ENCODE measurements at regions not wholly inside any gene's neighbourhood (a gene's known extent, or its start where the extent isn't known, plus 50 kb on each side); places are given as distances from the start of the nearest gene placed in this dataset.

DNA sequence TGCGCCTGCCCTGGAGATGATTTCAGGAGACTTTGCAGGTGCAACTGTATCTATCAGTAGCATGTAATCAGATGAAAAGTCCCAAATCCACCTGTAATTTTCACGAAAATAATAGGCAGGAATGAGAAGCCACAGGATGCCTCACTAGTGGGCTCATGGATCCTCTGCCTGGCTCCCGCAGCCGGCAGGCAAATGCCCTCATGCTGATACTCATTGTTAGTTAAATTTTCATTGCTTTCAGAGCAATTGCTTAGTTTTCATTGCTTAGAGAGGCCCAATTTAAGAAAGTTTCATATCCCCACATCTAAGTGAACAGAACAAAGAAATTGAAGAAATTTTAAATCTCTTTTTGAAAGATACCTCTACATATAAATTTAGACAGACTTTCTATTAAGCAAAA is 57.6 kb upstream of the CTDP1 start:
- Histone ChIP-seq H3K4me3 (replicated peaks in 1 of 3) (no peak overlapping the region), H3K9me3 (no peaks in the 10 kb centered on the region), H3K36me3 (no peaks in the 10 kb centered on the region), H3K27me3 (no peaks in the 10 kb centered on the region), H3K27ac (no peak overlapping the region), H3K4me1 (peaks cover 5 to 9% of the 10 kb centered on the region in 2 donors)
- no peak for TF ChIP-seq POLR2A (IDR thresholded peaks at IDR 0.05)
- TF ChIP-seq, protein P1, sequence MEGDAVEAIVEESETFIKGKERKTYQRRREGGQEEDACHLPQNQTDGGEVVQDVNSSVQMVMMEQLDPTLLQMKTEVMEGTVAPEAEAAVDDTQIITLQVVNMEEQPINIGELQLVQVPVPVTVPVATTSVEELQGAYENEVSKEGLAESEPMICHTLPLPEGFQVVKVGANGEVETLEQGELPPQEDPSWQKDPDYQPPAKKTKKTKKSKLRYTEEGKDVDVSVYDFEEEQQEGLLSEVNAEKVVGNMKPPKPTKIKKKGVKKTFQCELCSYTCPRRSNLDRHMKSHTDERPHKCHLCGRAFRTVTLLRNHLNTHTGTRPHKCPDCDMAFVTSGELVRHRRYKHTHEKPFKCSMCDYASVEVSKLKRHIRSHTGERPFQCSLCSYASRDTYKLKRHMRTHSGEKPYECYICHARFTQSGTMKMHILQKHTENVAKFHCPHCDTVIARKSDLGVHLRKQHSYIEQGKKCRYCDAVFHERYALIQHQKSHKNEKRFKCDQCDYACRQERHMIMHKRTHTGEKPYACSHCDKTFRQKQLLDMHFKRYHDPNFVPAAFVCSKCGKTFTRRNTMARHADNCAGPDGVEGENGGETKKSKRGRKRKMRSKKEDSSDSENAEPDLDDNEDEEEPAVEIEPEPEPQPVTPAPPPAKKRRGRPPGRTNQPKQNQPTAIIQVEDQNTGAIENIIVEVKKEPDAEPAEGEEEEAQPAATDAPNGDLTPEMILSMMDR (IDR thresholded peaks at IDR 0.05): no peak
- intact Hi-C loops (cut with DNase I): no loop called here
- WGBS, 2 donors: 83 to 84% methylated on average over 4 of the region's 4 CpGs
- no peak for DNase-seq

DNA sequence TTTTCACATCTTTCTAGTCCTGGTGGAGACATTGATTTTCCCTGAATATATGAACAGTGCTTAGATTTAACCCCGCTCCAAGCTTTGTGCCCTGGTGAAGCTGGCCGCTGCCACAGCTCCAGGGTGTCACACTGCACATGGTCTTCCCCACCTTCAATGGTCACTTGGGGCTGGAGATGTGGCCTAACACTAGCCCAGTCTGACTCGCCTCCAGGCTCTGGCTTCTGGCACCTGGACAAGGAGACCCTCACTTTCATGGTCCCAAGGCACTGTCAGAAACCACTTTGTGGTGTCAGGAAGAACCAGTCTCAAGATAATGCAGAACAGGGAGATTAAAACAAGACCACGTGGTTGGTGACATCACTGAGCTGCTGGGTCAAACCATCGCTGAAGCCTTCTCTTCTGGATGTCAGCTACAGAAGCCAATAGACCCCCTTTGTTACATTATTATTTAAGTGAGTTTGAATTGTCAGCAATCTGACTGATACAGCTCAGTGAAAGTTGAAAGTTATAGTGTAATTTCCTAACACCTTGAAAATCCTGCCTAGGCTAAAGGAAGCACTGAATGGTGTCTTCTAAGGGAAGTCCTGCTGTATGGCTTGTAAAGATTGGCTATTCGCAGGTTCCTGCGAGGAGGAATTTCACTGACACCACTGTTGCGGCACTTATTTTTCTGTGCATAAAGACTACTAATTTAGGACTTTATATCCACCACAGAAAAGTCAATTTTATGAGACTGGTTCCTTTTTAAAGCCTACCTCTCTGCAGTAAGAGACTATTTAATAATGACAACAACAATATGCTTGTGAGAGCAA is 55.0 kb upstream of the CTDP1 start:
- H3K9me3 ChIP-seq: no peaks in the 10 kb centered on the region
- TF ChIP-seq, protein P1 (IDR thresholded peaks at IDR 0.05): no peak
- no peak for TF ChIP-seq POLR2A (IDR thresholded peaks at IDR 0.05)
- H3K4me3 ChIP-seq (replicated peaks in 1 of 3): no peak overlapping the region
- no peak overlapping the region for H3K27ac ChIP-seq
- H3K27me3 ChIP-seq: no peaks in the 10 kb centered on the region
- WGBS, 2 donors: 74 to 80% methylated on average over 8 of the region's 8 CpGs
- peaks cover 5 to 8% of the 10 kb centered on the region in 2 donors for H3K4me1 ChIP-seq
- intact Hi-C loops (cut with DNase I): no loop called here
- H3K36me3 ChIP-seq: no peaks in the 10 kb centered on the region
- DNase-seq: no peak

DNA sequence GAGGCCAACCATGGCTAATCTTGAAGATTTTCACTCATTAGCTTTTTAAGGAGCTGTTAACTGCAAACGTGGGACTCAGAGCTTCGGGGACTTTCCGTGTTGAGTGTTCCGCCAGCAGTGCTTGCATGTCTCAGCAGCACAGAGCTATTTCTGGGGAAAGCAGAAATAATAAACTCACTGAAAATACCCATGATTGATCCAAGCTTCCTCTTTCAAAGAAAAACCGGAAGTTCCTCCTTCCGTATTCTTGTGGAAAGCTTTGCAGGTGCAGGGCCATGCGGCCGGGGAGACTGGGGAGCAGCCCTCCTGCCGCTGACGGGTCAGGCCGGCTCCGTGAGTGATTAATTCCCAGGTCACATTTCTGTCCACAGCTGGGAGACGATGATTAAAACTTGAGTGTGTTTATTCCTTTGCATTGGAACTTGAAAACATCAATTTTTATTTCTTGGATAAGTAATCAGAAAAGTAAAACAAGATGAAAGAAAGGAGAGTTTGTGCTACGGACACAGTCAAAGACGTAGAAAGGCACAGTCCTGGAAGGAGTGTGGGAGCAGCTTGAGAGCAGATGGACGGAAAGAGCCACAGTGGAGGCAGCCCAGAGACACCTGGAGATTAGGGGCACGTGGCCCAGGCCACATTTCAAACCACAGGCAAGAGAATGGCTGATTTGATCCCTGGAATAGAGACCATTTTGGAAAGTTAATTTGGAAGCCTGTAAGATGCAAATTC is 54.2 kb upstream of the CTDP1 start:
- WGBS, 2 donors: 36 to 40% methylated on average over 17 of the region's 17 CpGs
- intact Hi-C loops (cut with DNase I): no loop called here
- peak; percentile 39 to 48 for DNase-seq
- TF ChIP-seq, protein P1 (IDR thresholded peaks at IDR 0.05): no peak
- Histone ChIP-seq H3K4me1 (peaks cover 5 to 8% of the 10 kb centered on the region in 2 donors), H3K27me3 (no peaks in the 10 kb centered on the region), H3K36me3 (no peaks in the 10 kb centered on the region), H3K9me3 (no peaks in the 10 kb centered on the region), H3K4me3 (replicated peaks in 1 of 3) (no peak overlapping the region), H3K27ac (no peak overlapping the region)

DNA sequence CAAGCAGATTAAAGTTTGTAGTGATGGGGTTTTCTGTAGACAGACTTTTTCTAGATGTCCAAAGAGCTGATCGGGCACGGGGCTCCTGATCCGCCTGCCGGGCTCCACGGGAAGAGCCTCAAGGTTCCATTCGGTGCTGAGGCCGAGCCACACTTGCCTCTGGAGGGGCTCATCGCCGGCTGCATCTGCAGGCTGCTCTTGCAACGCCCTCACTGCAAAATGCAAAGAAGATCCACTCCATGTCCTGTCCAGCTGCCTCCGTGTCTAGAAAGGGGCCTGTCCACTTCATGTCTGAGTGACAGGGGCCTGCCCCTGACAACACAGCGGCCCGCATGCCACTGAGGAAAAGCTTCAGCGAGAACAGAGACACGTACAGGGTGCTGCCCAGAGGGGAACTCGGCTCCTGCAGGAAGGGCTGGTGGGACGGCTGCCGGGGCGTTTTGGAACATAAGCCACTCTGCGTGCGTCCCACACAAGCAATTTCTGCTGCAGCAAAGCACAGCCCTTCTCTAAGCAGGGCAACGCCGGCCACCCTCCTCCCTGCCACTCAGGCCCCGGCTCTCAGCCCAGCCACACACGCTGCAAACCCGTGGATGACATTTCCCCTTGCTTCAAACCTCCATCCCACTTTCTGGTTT is 53.6 kb upstream of the CTDP1 start:
- no peak for DNase-seq
- TF ChIP-seq POLR2A (IDR thresholded peaks at IDR 0.05): no peak
- TF ChIP-seq, protein P1 (IDR thresholded peaks at IDR 0.05): no peak
- Histone ChIP-seq H3K9me3 (no peaks in the 10 kb centered on the region), H3K4me3 (replicated peaks in 1 of 3) (no peak overlapping the region), H3K27me3 (no peaks in the 10 kb centered on the region), H3K4me1 (peaks cover 5 to 8% of the 10 kb centered on the region in 2 donors), H3K27ac (no peak overlapping the region), H3K36me3 (no peaks in the 10 kb centered on the region)
- WGBS, 2 donors: 80 to 84% methylated on average over 24 to 26 of the region's 26 CpGs
- intact Hi-C loops (cut with DNase I): no loop called here

Measured in thyroid gland (tissue), 4 donors.